OCI-LY1 (cell line): ENCODE measurements at regions not wholly inside any gene's neighbourhood (a gene's known extent, or its start where the extent isn't known, plus 50 kb on each side); places are given as distances from the start of the nearest gene placed in this dataset.
"Not testable (repeated sequence)": the region's sequence is repeated elsewhere in the genome, so short reads cannot be mapped to it uniquely, and the experiment has no call there.

Experiments used
- EZH2 ChIP-seq: fragments of 200-600 bp; sonication (generic), shearing (Covaris generic); IDR thresholded peaks from 2 replicates; pipeline ENCODE4 v1.8.0; 2017; ENCODE audit warnings: borderline replicate concordance, mixed run types, mild to moderate bottlenecking, antibody characterized with exemption, low read length, moderate library complexity, mixed read lengths
- TF ChIP-seq, protein P1 (sequence below): fragments of 200-600 bp; sonication (generic), shearing (Covaris generic); IDR thresholded peaks from 2 replicates; pipeline ENCODE4 v1.5.1; 2017; ENCODE audit warnings: mild to moderate bottlenecking, antibody characterized with exemption, low read length, moderate library complexity, mixed read lengths

DNA sequence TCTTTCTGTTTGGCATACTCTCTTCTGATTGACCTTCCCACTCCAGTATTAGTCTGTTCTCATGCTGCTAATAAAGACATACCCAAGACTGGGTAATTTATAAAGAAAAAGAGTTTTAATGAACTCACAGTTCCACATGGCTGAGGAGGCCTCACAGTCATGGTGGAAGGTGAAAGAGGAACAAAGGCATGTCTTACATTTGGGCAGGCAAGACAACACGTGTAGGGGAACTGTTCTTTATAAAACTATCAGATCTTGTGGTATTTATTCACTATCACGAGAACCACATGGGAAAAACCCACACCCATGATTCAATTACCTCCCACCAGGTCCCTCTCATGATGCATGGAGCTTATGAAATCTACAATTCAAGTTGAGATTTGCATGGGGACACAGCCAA lies 767.3 kb downstream of the ZBBX start:
- TF ChIP-seq, protein P1, sequence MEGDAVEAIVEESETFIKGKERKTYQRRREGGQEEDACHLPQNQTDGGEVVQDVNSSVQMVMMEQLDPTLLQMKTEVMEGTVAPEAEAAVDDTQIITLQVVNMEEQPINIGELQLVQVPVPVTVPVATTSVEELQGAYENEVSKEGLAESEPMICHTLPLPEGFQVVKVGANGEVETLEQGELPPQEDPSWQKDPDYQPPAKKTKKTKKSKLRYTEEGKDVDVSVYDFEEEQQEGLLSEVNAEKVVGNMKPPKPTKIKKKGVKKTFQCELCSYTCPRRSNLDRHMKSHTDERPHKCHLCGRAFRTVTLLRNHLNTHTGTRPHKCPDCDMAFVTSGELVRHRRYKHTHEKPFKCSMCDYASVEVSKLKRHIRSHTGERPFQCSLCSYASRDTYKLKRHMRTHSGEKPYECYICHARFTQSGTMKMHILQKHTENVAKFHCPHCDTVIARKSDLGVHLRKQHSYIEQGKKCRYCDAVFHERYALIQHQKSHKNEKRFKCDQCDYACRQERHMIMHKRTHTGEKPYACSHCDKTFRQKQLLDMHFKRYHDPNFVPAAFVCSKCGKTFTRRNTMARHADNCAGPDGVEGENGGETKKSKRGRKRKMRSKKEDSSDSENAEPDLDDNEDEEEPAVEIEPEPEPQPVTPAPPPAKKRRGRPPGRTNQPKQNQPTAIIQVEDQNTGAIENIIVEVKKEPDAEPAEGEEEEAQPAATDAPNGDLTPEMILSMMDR: not testable (repeated sequence)
- TF ChIP-seq EZH2: not testable (repeated sequence)
